HEK293 (cell line): ENCODE measurements at regions not wholly inside any gene's neighbourhood (a gene's known extent, or its start where the extent isn't known, plus 50 kb on each side); places are given as distances from the start of the nearest gene placed in this dataset.

Experiments
- CTCF ChIA-PET: fragments of 350-600 bp; formaldehyde crosslinking; extraction: SDS; loops from one replicate; lab custom pipeline; 2021; ENCODE audit warnings: antibody characterized with exemption; lab: Yijun Ruan, JAX
- POLR2A ChIA-PET: fragments of 300-600 bp; formaldehyde crosslinking; extraction: SDS; loops from one replicate; lab custom pipeline; 2020; ENCODE audit warnings: antibody characterized with exemption, inconsistent platforms; lab: Yijun Ruan, JAX
- H3K27ac ChIP-seq: fragments of 200-500 bp; sonication (Bioruptor generic); 2 replicates; pipeline ENCODE4 v1.5.1; 2014; ENCODE audit warnings: low read depth, low read length, control low read depth, inconsistent platforms; ENCODE audit errors: extremely low read depth
- H3K36me3 ChIP-seq, 2 experiments: fragments of 200-500 bp in 1 of 2; sonication (Bioruptor generic) in 1 of 2; 1 replicate in 1 of 2; 2 replicates in 1 of 2; pipeline ENCODE4 v1.5.1; 2014 to 2017; ENCODE audit warnings: inconsistent platforms in 2 of 2, low read length in 2 of 2; ENCODE audit not compliant: control insufficient read depth in 2 of 2, insufficient read depth in 1 of 2
- H3K4me1 ChIP-seq: fragments of 200-500 bp; sonication (Bioruptor generic); 2 replicates; pipeline ENCODE4 v1.5.1; 2014; ENCODE audit warnings: mild to moderate bottlenecking, low read length, inconsistent platforms; ENCODE audit not compliant: control insufficient read depth, insufficient read depth
- H3K4me3 ChIP-seq: 2 replicates; pipeline ENCODE4 v1.5.1; 2011; ENCODE audit warnings: low read depth, mild to moderate bottlenecking, control low read depth, low read length, moderate library complexity
- H3K9me3 ChIP-seq: fragments of 200-500 bp; sonication (Bioruptor generic); 2 replicates; pipeline ENCODE4 v1.5.1; 2014; ENCODE audit warnings: low read depth, low read length, inconsistent platforms; ENCODE audit not compliant: control insufficient read depth, insufficient read depth
- BCL11A ChIP-seq: fragments of 450-650 bp; formaldehyde crosslinking; IDR thresholded peaks from 2 replicates; pipeline ENCODE4 v1.5.1; 2016; ENCODE audit warnings: low read depth, missing biosample characterization, missing genetic modification characterization
- GLI2 ChIP-seq: fragments of 450-650 bp; formaldehyde crosslinking; IDR thresholded peaks from 2 replicates; pipeline ENCODE4; 2017; ENCODE audit warnings: missing biosample characterization, missing genetic modification characterization, low read depth, borderline replicate concordance
- KLF7 ChIP-seq: fragments of 450-650 bp; formaldehyde crosslinking; IDR thresholded peaks from 2 replicates; pipeline ENCODE4 v1.5.1; 2016; ENCODE audit warnings: missing biosample characterization, missing genetic modification characterization, borderline replicate concordance
- SP3 ChIP-seq: fragments of 450-650 bp; formaldehyde crosslinking; IDR thresholded peaks from 2 replicates; pipeline ENCODE4 v1.5.1; 2016; ENCODE audit warnings: missing biosample characterization, missing genetic modification characterization
- ZNF48 ChIP-seq: fragments of 450-650 bp; formaldehyde crosslinking; IDR thresholded peaks from 2 replicates; pipeline ENCODE4 v1.5.1; 2016; ENCODE audit warnings: missing biosample characterization, missing genetic modification characterization
- ZNF561 ChIP-seq: fragments of 450-650 bp; IDR thresholded peaks from 2 replicates; pipeline ENCODE4 v1.5.1; 2018; ENCODE audit warnings: missing biosample characterization, missing genetic modification characterization, borderline replicate concordance
- ZNF621 ChIP-seq: fragments of 450-650 bp; formaldehyde crosslinking; IDR thresholded peaks from 2 replicates; pipeline ENCODE4 v1.5.1; 2017; ENCODE audit warnings: missing biosample characterization, missing genetic modification characterization
- ZNF658 ChIP-seq: fragments of 450-650 bp; formaldehyde crosslinking; IDR thresholded peaks from 2 replicates; pipeline ENCODE4; 2016; ENCODE audit warnings: missing biosample characterization, missing genetic modification characterization
- ZNF768 ChIP-seq: fragments of 450-650 bp; formaldehyde crosslinking; IDR thresholded peaks from 2 replicates; pipeline ENCODE4 v1.5.1; 2018; ENCODE audit warnings: missing biosample characterization, mild to moderate bottlenecking, missing genetic modification characterization
- ZNF837 ChIP-seq: fragments of 450-650 bp; formaldehyde crosslinking; IDR thresholded peaks from 2 replicates; pipeline ENCODE4 v1.5.1; 2016; ENCODE audit warnings: missing biosample characterization, missing genetic modification characterization
- ZSCAN16 ChIP-seq: fragments of 450-650 bp; formaldehyde crosslinking; IDR thresholded peaks from 2 replicates; pipeline ENCODE4 v1.5.1; 2016; ENCODE audit warnings: missing biosample characterization, missing genetic modification characterization
- ZSCAN23 ChIP-seq: fragments of 450-650 bp; formaldehyde crosslinking; IDR thresholded peaks from 2 replicates; pipeline ENCODE4 v1.5.1; 2016; ENCODE audit warnings: missing biosample characterization, missing genetic modification characterization
- ZXDB ChIP-seq: fragments of 450-650 bp; formaldehyde crosslinking; IDR thresholded peaks from 2 replicates; pipeline ENCODE4 v1.5.1; 2016; ENCODE audit warnings: missing biosample characterization, missing genetic modification characterization
- TF ChIP-seq, protein P1 (sequence below): IDR thresholded peaks from 2 replicates; pipeline ENCODE4 v1.6.1; 2011; ENCODE audit warnings: mild to moderate bottlenecking, low read depth, low read length, borderline replicate concordance
- TF ChIP-seq, protein P2 (sequence below): fragments of 450-650 bp; formaldehyde crosslinking; IDR thresholded peaks from 2 replicates; pipeline ENCODE4 v1.5.1; 2016; ENCODE audit warnings: missing biosample characterization, missing genetic modification characterization
- TF ChIP-seq, protein P3 (sequence below): fragments of 450-650 bp; formaldehyde crosslinking; IDR thresholded peaks from 2 replicates; pipeline ENCODE4 v1.5.1; 2017; ENCODE audit warnings: missing biosample characterization, missing genetic modification characterization
- TF ChIP-seq, protein P4 (sequence below): fragments of 450-650 bp; formaldehyde crosslinking; conservative IDR thresholded peaks from 2 replicates; pipeline ENCODE4 v1.5.1; 2016; ENCODE audit warnings: low read depth, missing biosample characterization, missing genetic modification characterization
- TF ChIP-seq, protein P5 (sequence below): fragments of 450-650 bp; formaldehyde crosslinking; IDR thresholded peaks from 2 replicates; pipeline ENCODE4 v1.5.1; 2016; ENCODE audit warnings: missing biosample characterization, missing genetic modification characterization

DNA sequence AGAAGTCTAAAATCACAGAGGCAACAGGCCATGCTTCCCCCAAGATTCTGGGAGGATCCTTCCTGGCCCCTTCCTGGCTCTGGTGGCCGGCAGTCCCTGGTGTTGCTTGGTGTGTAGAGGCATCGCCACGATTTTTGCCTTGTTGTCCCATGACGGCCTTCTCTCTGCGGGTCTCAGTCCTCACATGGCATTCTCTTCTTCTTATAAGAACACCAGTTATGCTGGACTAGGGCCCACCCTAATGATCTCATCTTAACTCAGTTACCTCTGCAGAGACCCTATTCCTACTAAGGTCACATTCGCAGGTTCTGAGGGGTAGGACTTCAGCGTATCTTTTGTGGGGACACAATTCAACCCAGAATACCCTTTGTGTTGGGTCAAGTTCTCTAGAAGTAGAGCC, 168.0 kb downstream of the LINC00237 start (continued):
- TF ChIP-seq ZSCAN23 (tag by site-specific recombination) (no peak), KLF7 (tag by site-specific recombination) (no peak), ZXDB (no peak), ZNF837 (tag by site-specific recombination) (no peak), BCL11A (tag by site-specific recombination) (no peak), ZNF621 (no peak)
- TF ChIP-seq, protein P1, sequence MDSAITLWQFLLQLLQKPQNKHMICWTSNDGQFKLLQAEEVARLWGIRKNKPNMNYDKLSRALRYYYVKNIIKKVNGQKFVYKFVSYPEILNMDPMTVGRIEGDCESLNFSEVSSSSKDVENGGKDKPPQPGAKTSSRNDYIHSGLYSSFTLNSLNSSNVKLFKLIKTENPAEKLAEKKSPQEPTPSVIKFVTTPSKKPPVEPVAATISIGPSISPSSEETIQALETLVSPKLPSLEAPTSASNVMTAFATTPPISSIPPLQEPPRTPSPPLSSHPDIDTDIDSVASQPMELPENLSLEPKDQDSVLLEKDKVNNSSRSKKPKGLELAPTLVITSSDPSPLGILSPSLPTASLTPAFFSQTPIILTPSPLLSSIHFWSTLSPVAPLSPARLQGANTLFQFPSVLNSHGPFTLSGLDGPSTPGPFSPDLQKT: no peak
- TF ChIP-seq, protein P2, sequence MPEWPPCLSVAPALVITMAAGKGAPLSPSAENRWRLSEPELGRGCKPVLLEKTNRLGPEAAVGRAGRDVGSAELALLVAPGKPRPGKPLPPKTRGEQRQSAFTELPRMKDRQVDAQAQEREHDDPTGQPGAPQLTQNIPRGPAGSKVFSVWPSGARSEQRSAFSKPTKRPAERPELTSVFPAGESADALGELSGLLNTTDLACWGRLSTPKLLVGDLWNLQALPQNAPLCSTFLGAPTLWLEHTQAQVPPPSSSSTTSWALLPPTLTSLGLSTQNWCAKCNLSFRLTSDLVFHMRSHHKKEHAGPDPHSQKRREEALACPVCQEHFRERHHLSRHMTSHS (tag by site-specific recombination): no peak

DNA sequence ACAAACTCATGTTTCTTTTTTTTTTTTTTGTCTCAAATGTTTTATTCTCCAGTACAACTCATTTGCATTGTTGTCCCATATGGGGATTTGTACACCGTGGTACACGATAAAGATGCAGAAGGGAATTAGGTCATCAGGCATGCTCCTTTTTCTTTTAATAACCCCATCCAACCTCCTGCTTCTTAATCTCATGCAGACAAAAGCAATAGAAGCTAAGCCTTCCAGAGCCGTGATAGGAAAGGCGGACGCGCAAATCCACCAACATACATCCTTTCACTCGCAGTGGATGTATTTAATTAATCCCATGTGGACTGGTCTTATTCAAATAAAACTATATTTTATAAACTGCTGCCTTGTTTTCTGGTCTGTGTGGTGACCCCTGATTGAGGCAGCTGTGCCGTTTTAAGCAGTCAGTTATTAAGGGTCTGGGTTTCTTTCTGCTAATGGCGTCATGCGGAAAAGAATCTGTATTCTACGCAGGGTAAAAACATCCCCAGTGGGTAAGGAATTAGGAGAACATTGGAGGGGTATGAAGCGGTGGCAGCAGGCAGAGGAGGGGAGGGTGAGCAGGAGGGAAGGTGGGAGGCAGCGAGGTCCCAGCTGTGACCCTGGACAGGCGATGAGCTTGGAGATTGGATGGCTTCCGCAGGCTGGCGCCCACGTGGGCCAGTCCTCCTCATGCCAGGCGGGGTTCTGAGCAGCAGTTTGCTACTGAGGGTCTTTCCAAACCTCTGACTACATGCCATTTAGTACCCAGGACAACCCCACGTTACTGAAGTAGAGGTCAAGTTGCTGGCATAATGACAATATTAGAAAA, 172.8 kb downstream of the LINC00237 start:
- ChIA-PET POLR2A (no interaction called here), CTCF (no interaction called here)
- H3K4me3 ChIP-seq: no peak overlapping the region
- no peak overlapping the region for H3K27ac ChIP-seq
- no peaks in the 10 kb centered on the region for H3K36me3 ChIP-seq
- no peak for TF ChIP-seq ZSCAN16 (tag by site-specific recombination)
- TF ChIP-seq GLI2 (tag by site-specific recombination): no peak
- no peak for TF ChIP-seq ZNF48 (tag by site-specific recombination)
- TF ChIP-seq, protein P3, sequence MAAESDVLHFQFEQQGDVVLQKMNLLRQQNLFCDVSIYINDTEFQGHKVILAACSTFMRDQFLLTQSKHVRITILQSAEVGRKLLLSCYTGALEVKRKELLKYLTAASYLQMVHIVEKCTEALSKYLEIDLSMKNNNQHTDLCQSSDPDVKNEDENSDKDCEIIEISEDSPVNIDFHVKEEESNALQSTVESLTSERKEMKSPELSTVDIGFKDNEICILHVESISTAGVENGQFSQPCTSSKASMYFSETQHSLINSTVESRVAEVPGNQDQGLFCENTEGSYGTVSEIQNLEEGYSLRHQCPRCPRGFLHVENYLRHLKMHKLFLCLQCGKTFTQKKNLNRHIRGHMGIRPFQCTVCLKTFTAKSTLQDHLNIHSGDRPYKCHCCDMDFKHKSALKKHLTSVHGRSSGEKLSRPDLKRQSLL: no peak
- TF ChIP-seq, protein P4, sequence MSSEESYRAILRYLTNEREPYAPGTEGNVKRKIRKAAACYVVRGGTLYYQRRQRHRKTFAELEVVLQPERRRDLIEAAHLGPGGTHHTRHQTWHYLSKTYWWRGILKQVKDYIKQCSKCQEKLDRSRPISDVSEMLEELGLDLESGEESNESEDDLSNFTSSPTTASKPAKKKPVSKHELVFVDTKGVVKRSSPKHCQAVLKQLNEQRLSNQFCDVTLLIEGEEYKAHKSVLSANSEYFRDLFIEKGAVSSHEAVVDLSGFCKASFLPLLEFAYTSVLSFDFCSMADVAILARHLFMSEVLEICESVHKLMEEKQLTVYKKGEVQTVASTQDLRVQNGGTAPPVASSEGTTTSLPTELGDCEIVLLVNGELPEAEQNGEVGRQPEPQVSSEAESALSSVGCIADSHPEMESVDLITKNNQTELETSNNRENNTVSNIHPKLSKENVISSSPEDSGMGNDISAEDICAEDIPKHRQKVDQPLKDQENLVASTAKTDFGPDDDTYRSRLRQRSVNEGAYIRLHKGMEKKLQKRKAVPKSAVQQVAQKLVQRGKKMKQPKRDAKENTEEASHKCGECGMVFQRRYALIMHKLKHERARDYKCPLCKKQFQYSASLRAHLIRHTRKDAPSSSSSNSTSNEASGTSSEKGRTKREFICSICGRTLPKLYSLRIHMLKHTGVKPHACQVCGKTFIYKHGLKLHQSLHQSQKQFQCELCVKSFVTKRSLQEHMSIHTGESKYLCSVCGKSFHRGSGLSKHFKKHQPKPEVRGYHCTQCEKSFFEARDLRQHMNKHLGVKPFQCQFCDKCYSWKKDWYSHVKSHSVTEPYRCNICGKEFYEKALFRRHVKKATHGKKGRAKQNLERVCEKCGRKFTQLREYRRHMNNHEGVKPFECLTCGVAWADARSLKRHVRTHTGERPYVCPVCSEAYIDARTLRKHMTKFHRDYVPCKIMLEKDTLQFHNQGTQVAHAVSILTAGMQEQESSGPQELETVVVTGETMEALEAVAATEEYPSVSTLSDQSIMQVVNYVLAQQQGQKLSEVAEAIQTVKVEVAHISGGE (tag by site-specific recombination): no peak
- no peak for TF ChIP-seq SP3 (tag by site-specific recombination)
- no peak for TF ChIP-seq ZNF768 (tag by site-specific recombination)
- no peak for TF ChIP-seq ZNF621
- TF ChIP-seq, protein P5, sequence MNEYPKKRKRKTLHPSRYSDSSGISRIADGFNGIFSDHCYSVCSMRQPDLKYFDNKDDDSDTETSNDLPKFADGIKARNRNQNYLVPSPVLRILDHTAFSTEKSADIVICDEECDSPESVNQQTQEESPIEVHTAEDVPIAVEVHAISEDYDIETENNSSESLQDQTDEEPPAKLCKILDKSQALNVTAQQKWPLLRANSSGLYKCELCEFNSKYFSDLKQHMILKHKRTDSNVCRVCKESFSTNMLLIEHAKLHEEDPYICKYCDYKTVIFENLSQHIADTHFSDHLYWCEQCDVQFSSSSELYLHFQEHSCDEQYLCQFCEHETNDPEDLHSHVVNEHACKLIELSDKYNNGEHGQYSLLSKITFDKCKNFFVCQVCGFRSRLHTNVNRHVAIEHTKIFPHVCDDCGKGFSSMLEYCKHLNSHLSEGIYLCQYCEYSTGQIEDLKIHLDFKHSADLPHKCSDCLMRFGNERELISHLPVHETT: no peak
- no peak for TF ChIP-seq ZNF561 (tag by site-specific recombination)
- TF ChIP-seq ZNF658 (tag by site-specific recombination): no peak
- no peaks in the 10 kb centered on the region for H3K9me3 ChIP-seq
- H3K4me1 ChIP-seq: no peaks in the 10 kb centered on the region
